IMR-90 (cell line): ENCODE measurements at regions not wholly inside any gene's neighbourhood (a gene's known extent, or its start where the extent isn't known, plus 50 kb on each side); places are given as distances from the start of the nearest gene placed in this dataset.

ENCODE experiments used
- ATAC-seq: fragments of 200-7000 bp; cut with Tn5 transposase; 2 replicates; pipeline ENCODE4 v1.9.1; 2020; ENCODE audit warnings: low read depth, mild to moderate bottlenecking, moderate library complexity
- BruUV-seq: library from RNA; stranded (reverse); fragments of 400-500 nt; replicated peaks from 2 replicates; lab custom pipeline; 2021; lab: Mats Ljungman, UMichigan
- CTCF ChIA-PET: fragments of 300-600 bp; formaldehyde crosslinking; extraction: SDS; loops from one replicate; lab custom pipeline; 2021; ENCODE audit warnings: antibody characterized with exemption; lab: Yijun Ruan, JAX
- POLR2A ChIA-PET: fragments of 300-600 bp; sonication (Branson Sonifier 250); formaldehyde crosslinking; loops from one replicate; lab custom pipeline; 2022; ENCODE audit warnings: antibody characterized with exemption; ENCODE audit not compliant: unreplicated experiment; lab: Charles Lee
- DNase-seq: peaks from one replicate; pipeline ENCODE4 v3.0.0; 2013
- H2AFZ ChIP-seq: replicated peaks from 2 replicates; pipeline ENCODE3; 2013; ENCODE audit warnings: low read length, mild to moderate bottlenecking; ENCODE audit not compliant: poor library complexity
- H2AK5ac ChIP-seq: 2 replicates; pipeline ENCODE4 v1.6.1; 2013; ENCODE audit warnings: low read depth, low read length, inconsistent platforms
- H2AK9ac ChIP-seq: replicated peaks from 2 replicates; pipeline ENCODE3; 2013; ENCODE audit warnings: mild to moderate bottlenecking, low read depth, low read length, moderate library complexity; ENCODE audit not compliant: poor library complexity
- H2BK120ac ChIP-seq: 2 replicates; pipeline ENCODE4 v1.6.1; 2013; ENCODE audit warnings: low read depth, low read length, inconsistent platforms
- H2BK15ac ChIP-seq: 3 replicates; pipeline ENCODE4 v1.6.1; 2013; ENCODE audit warnings: low read depth, low read length, inconsistent platforms
- H2BK20ac ChIP-seq: 2 replicates; pipeline ENCODE4 v1.6.1; 2013; ENCODE audit warnings: low read depth, mild to moderate bottlenecking, inconsistent platforms, low read length, moderate library complexity
- H2BK5ac ChIP-seq: 2 replicates; pipeline ENCODE4 v1.6.1; 2013; ENCODE audit warnings: mild to moderate bottlenecking, low read depth, low read length, inconsistent platforms; ENCODE audit not compliant: poor library complexity, severe bottlenecking
- H3K14ac ChIP-seq: replicated peaks from 2 replicates; pipeline ENCODE4 v1.6.1; 2013; ENCODE audit warnings: low read depth, low read length, inconsistent platforms
- H3K18ac ChIP-seq: 2 replicates; pipeline ENCODE4 v1.6.1; 2013; ENCODE audit warnings: low read depth, low read length, control low read depth
- H3K23ac ChIP-seq: 2 replicates; pipeline ENCODE4 v1.6.1; 2013; ENCODE audit warnings: low read depth, low read length, inconsistent platforms
- H3K27ac ChIP-seq: 2 replicates; pipeline ENCODE4 v1.5.1; 2013; ENCODE audit warnings: mild to moderate bottlenecking, control low read depth, low read length; ENCODE audit not compliant: insufficient read depth
- H3K27me3 ChIP-seq: 2 replicates; pipeline ENCODE4 v1.6.1; 2013; ENCODE audit warnings: low read length; ENCODE audit not compliant: control insufficient read depth, insufficient read depth
- H3K36me3 ChIP-seq: 2 replicates; pipeline ENCODE4 v1.6.1; 2013; ENCODE audit warnings: low read length, mixed read lengths; ENCODE audit not compliant: control insufficient read depth, insufficient read depth
- H3K4ac ChIP-seq: 2 replicates; pipeline ENCODE4 v1.6.1; 2013; ENCODE audit warnings: low read depth, low read length, inconsistent platforms
- H3K4me1 ChIP-seq: 2 replicates; pipeline ENCODE4 v1.6.1; 2013; ENCODE audit warnings: low read length, mixed read lengths; ENCODE audit not compliant: control insufficient read depth, insufficient read depth
- H3K4me2 ChIP-seq: 2 replicates; pipeline ENCODE4 v1.6.1; 2013; ENCODE audit warnings: low read depth, mild to moderate bottlenecking, control low read depth, low read length, moderate library complexity
- H3K4me3 ChIP-seq: 2 replicates; pipeline ENCODE4 v1.5.1; 2013; ENCODE audit warnings: low read depth, mild to moderate bottlenecking, control low read depth, low read length, moderate library complexity; ENCODE audit not compliant: insufficient read depth
- H3K56ac ChIP-seq: 2 replicates; pipeline ENCODE4 v1.6.1; 2013; ENCODE audit warnings: low read length, inconsistent platforms; ENCODE audit not compliant: insufficient read depth; ENCODE audit errors: extremely low read depth
- H3K79me1 ChIP-seq, 2 experiments: 2 replicates each; pipeline ENCODE4 v1.6.1; 2013; ENCODE audit warnings: low read length in 2 of 2, inconsistent platforms in 1 of 2, low read depth in 1 of 2
- H3K9ac ChIP-seq: 2 replicates; pipeline ENCODE4 v1.6.1; 2013; ENCODE audit warnings: low read depth, low read length, control low read depth
- H3K9me1 ChIP-seq: 2 replicates; pipeline ENCODE4 v1.6.1; 2013; ENCODE audit warnings: low read length, inconsistent platforms; ENCODE audit not compliant: insufficient read depth
- H3K9me3 ChIP-seq: 2 replicates; pipeline ENCODE4 v1.6.1; 2013; ENCODE audit warnings: low read length; ENCODE audit not compliant: control insufficient read depth, insufficient read depth
- H4K20me1 ChIP-seq: 2 replicates; pipeline ENCODE4 v1.6.1; 2013; ENCODE audit warnings: low read length, inconsistent platforms; ENCODE audit not compliant: insufficient read depth
- H4K5ac ChIP-seq: 2 replicates; pipeline ENCODE4 v1.6.1; 2013; ENCODE audit warnings: mild to moderate bottlenecking, low read depth, low read length, control low read depth
- H4K8ac ChIP-seq, 2 experiments: 2 replicates each; pipeline ENCODE4 v1.6.1; 2013; ENCODE audit warnings: low read depth in 2 of 2, low read length in 2 of 2, control low read depth in 1 of 2, inconsistent platforms in 1 of 2
- H4K91ac ChIP-seq: 2 replicates; pipeline ENCODE4 v1.6.1; 2013; ENCODE audit warnings: low read depth, low read length, inconsistent platforms; ENCODE audit not compliant: insufficient read depth
- BHLHE40 ChIP-seq: fragments of 150-350 bp; IDR thresholded peaks from 2 replicates; pipeline ENCODE4 v1.6.1; 2016; ENCODE audit warnings: mild to moderate bottlenecking, low read depth, low read length
- CEBPB ChIP-seq: IDR thresholded peaks from 2 replicates; pipeline ENCODE4 v1.6.1; 2012; ENCODE audit warnings: low read depth, low read length, improper control_type of control experiment
- CHD1 ChIP-seq: IDR thresholded peaks from 2 replicates; pipeline ENCODE4 v1.6.1; 2012; ENCODE audit warnings: low read depth, low read length, improper control_type of control experiment
- CTCF ChIP-seq: conservative IDR thresholded peaks from 2 replicates; pipeline ENCODE4 v1.5.1; 2012; ENCODE audit warnings: mild to moderate bottlenecking, low read depth, low read length, improper control_type of control experiment
- MAFK ChIP-seq: IDR thresholded peaks from 2 replicates; pipeline ENCODE4 v1.6.1; 2012; ENCODE audit warnings: low read depth, low read length, improper control_type of control experiment
- MAZ ChIP-seq: IDR thresholded peaks from 2 replicates; pipeline ENCODE4 v1.6.1; 2012; ENCODE audit warnings: low read depth, mild to moderate bottlenecking, low read length, improper control_type of control experiment, moderate library complexity, borderline replicate concordance
- MXI1 ChIP-seq: IDR thresholded peaks from 2 replicates; pipeline ENCODE4 v1.6.1; 2012; ENCODE audit warnings: low read depth, mild to moderate bottlenecking, low read length, moderate library complexity, borderline replicate concordance
- POLR2A ChIP-seq: IDR thresholded peaks from 2 replicates; pipeline ENCODE4 v1.6.1; 2012; ENCODE audit warnings: mild to moderate bottlenecking, low read depth, low read length
- RAD21 ChIP-seq: IDR thresholded peaks from 2 replicates; pipeline ENCODE4 v1.6.1; 2012; ENCODE audit warnings: low read length, improper control_type of control experiment
- RCOR1 ChIP-seq: IDR thresholded peaks from 2 replicates; pipeline ENCODE4 v1.6.1; 2012; ENCODE audit warnings: mild to moderate bottlenecking, low read length, improper control_type of control experiment; ENCODE audit not compliant: insufficient replicate concordance
- RFX5 ChIP-seq: IDR thresholded peaks from 2 replicates; pipeline ENCODE4 v1.8.0; 2012; ENCODE audit warnings: low read depth, mild to moderate bottlenecking, low read length, moderate library complexity
- USF2 ChIP-seq: fragments of 150-350 bp; IDR thresholded peaks from 2 replicates; pipeline ENCODE4 v1.6.1; 2017; ENCODE audit warnings: mild to moderate bottlenecking, antibody characterized with exemption, low read length, low read depth
- WGBS, 2 experiments: methylation state at CpG; one replicate each; pipeline versions ENCODE4 v1.1.5 to v1.1.7; 2013; ENCODE audit warnings: missing lambda C conversion rate in 2 of 2; ENCODE audit not compliant: insufficient read length in 1 of 2; ENCODE audit errors: extremely low coverage in 2 of 2; 5-methylcytosine and 5-hydroxymethylcytosine counted together
- dilution Hi-C: fragments of 300-500 bp; cut with HindIII; formaldehyde crosslinking; loops from one replicate; pipeline ENCODE4 v1.14.3; 2018; ENCODE audit warnings: low sequenced_read_pairs; ENCODE audit not compliant: unreplicated experiment
- in situ Hi-C: fragments of 300-500 bp; cut with MboI; formaldehyde crosslinking; loops from 3 replicates; pipeline ENCODE4 v1.14.3; 2019; ENCODE audit warnings: low sequenced_read_pairs, inconsistent platforms, mixed read lengths
- intact Hi-C: fragments of 100-400 bp; cut with micrococcal nuclease; formaldehyde crosslinking; loops from 2 replicates; pipeline ENCODE4 v1.10.0; 2022
- TF ChIP-seq, protein P1 (sequence below): fragments of 150-350 bp; IDR thresholded peaks from 2 replicates; pipeline ENCODE4 v1.6.1; 2016; ENCODE audit warnings: low read depth, mild to moderate bottlenecking, low read length, moderate library complexity, borderline replicate concordance

DNA sequence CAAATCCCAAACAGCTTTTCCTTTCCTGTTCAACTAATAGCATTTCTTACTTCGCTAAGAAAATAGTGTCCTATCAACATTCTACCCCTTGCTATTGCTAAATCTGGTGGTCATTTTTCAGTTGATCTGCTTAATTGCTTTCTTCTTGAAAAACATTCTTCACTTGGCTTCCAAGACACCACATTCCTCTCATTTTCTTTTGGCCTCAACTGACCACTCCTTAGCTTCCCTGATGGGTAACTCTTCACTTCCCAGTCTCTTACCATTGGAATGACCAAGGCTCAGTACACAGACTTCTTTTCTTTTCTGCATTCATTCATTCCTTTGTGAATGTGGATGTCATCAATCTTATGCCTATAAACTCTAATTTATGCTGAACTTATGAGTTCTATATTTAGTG lies 230.8 kb upstream of the CDH2 start:
- Histone ChIP-seq H3K79me1 (no peaks in the 10 kb centered on the region), H3K18ac (no peak overlapping the region), H2BK120ac (no peak overlapping the region), H3K4me1 (no peaks in the 10 kb centered on the region), H4K91ac (no peak overlapping the region), H3K9me1 (no peaks in the 10 kb centered on the region), H3K4me3 (no peak overlapping the region), H2AFZ (no peak overlapping the region), H3K4me2 (no peak overlapping the region), H3K27me3 (no peaks in the 10 kb centered on the region), H3K27ac (no peak overlapping the region), H2AK9ac (no peak overlapping the region), H2BK20ac (no peak overlapping the region), H3K36me3 (no peaks in the 10 kb centered on the region), H2AK5ac (no peak overlapping the region), H3K9ac (no peak overlapping the region), H4K8ac (no peak overlapping the region), H3K14ac (no peak overlapping the region), H3K56ac (no peak overlapping the region), H4K5ac (no peak overlapping the region), H2BK5ac (no peak overlapping the region), H2BK15ac (no peak overlapping the region), H3K9me3 (no peaks in the 10 kb centered on the region), H3K23ac (no peak overlapping the region), H3K4ac (no peak overlapping the region), H4K20me1 (no peaks in the 10 kb centered on the region)
- DNase-seq = no peak
- in situ Hi-C loops (no loop called here), dilution Hi-C loops (no loop called here), intact Hi-C loops (no loop called here)
- ChIA-PET CTCF (no interaction called here), POLR2A (no interaction called here)
- TF ChIP-seq, protein P1, sequence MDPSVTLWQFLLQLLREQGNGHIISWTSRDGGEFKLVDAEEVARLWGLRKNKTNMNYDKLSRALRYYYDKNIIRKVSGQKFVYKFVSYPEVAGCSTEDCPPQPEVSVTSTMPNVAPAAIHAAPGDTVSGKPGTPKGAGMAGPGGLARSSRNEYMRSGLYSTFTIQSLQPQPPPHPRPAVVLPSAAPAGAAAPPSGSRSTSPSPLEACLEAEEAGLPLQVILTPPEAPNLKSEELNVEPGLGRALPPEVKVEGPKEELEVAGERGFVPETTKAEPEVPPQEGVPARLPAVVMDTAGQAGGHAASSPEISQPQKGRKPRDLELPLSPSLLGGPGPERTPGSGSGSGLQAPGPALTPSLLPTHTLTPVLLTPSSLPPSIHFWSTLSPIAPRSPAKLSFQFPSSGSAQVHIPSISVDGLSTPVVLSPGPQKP = no peak
- TF ChIP-seq USF2 = no peak
- TF ChIP-seq RAD21 = no peak
- no peak for TF ChIP-seq POLR2A
- no peak for TF ChIP-seq BHLHE40
- TF ChIP-seq MAFK = no peak
- no peak for TF ChIP-seq CTCF
- no peak for TF ChIP-seq CEBPB
- TF ChIP-seq RCOR1 = no peak
- no peak for TF ChIP-seq CHD1
- no peak for TF ChIP-seq RFX5
- no peak for TF ChIP-seq MXI1
- TF ChIP-seq MAZ = no peak
- no CpG with 5 or more reads among the region's 1 CpG for WGBS, 2 experiments
- no TSS peak for BruUV-seq
- ATAC-seq = no peak
